ENCODE measurements at regions not wholly inside any gene's neighbourhood (a gene's known extent, or its start where the extent isn't known, plus 50 kb on each side); places are given as distances from the start of the nearest gene placed in this dataset.
"Not testable (repeated sequence)": the region's sequence is repeated elsewhere in the genome, so short reads cannot be mapped to it uniquely, and the experiment has no call there.

- peaks cover 2% of the 10 kb centered on the region for H3K4me1 Mint-ChIP-seq (ENCODE audit: unreplicated experiment)
- H3K36me3 Mint-ChIP-seq (ENCODE audit: low read depth, unreplicated experiment) = peaks cover 8% of the 10 kb centered on the region
- peaks cover 8% of the 10 kb centered on the region for H3K9me3 Mint-ChIP-seq (ENCODE audit: unreplicated experiment)
- H3K27ac Mint-ChIP-seq (ENCODE audit: unreplicated experiment) = no peak overlapping the region
- H3K4me3 Mint-ChIP-seq (ENCODE audit: unreplicated experiment) = no peak overlapping the region
- DNase-seq (ENCODE audit: low spot score) = no peak
- H3K27me3 Mint-ChIP-seq (ENCODE audit: unreplicated experiment) = no peaks in the 10 kb centered on the region
- no peak for TF ChIP-seq CTCF (IDR thresholded peaks at IDR 0.05; ENCODE audit: unreplicated experiment)
These were observed 58.8 kb downstream of the UQCRFS1 start for GRCh38 chr19:29154163-29154562.

- Mint-ChIP-seq H3K27me3 (ENCODE audit: unreplicated experiment) (peaks cover 2% of the 10 kb centered on the region), H3K9me3 (ENCODE audit: unreplicated experiment) (no peaks in the 10 kb centered on the region), H3K36me3 (ENCODE audit: low read depth, unreplicated experiment) (peaks cover 3% of the 10 kb centered on the region), H3K4me3 (ENCODE audit: unreplicated experiment) (no peak overlapping the region), H3K4me1 (ENCODE audit: unreplicated experiment) (peaks cover 5% of the 10 kb centered on the region), H3K27ac (ENCODE audit: unreplicated experiment) (no peak overlapping the region)
- no peak for DNase-seq (ENCODE audit: low spot score)
- TF ChIP-seq CTCF (IDR thresholded peaks at IDR 0.05; ENCODE audit: unreplicated experiment) = no peak
These were observed 67.2 kb downstream of the UQCRFS1 start for GRCh38 chr19:29145756-29146155.

- DNase-seq (ENCODE audit: low spot score) = no peak
- Mint-ChIP-seq H3K36me3 (ENCODE audit: low read depth, unreplicated experiment) (peaks cover 11% of the 10 kb centered on the region), H3K4me3 (ENCODE audit: unreplicated experiment) (no peak overlapping the region), H3K27ac (ENCODE audit: unreplicated experiment) (no peak overlapping the region), H3K9me3 (ENCODE audit: unreplicated experiment) (peaks cover 5% of the 10 kb centered on the region), H3K27me3 (ENCODE audit: unreplicated experiment) (peaks cover 4% of the 10 kb centered on the region), H3K4me1 (ENCODE audit: unreplicated experiment) (peaks cover 5% of the 10 kb centered on the region)
- no peak for TF ChIP-seq CTCF (IDR thresholded peaks at IDR 0.05; ENCODE audit: unreplicated experiment)
These were observed 69.8 kb downstream of the UQCRFS1 start for GRCh38 chr19:29143183-29143582.

GRCh38 chr19:29139227-29139626 is 73.7 kb downstream of the UQCRFS1 start:
- Mint-ChIP-seq H3K4me1 (ENCODE audit: unreplicated experiment) (no peaks in the 10 kb centered on the region), H3K27me3 (ENCODE audit: unreplicated experiment) (peaks cover 4% of the 10 kb centered on the region), H3K36me3 (ENCODE audit: low read depth, unreplicated experiment) (peaks cover 11% of the 10 kb centered on the region), H3K9me3 (ENCODE audit: unreplicated experiment) (peaks cover 10% of the 10 kb centered on the region), H3K4me3 (ENCODE audit: unreplicated experiment) (no peak overlapping the region), H3K27ac (ENCODE audit: unreplicated experiment) (no peak overlapping the region)
- DNase-seq (ENCODE audit: low spot score) = no peak
- TF ChIP-seq CTCF (IDR thresholded peaks at IDR 0.05; ENCODE audit: unreplicated experiment) = no peak

GRCh38 chr19:29138206-29138605 is 74.7 kb downstream of the UQCRFS1 start:
- H3K36me3 Mint-ChIP-seq (ENCODE audit: low read depth, unreplicated experiment) = peaks cover 11% of the 10 kb centered on the region
- not testable (repeated sequence) for H3K27ac Mint-ChIP-seq (ENCODE audit: unreplicated experiment); H3K27me3 Mint-ChIP-seq (ENCODE audit: unreplicated experiment); DNase-seq (ENCODE audit: low spot score); H3K9me3 Mint-ChIP-seq (ENCODE audit: unreplicated experiment); H3K4me1 Mint-ChIP-seq (ENCODE audit: unreplicated experiment); H3K4me3 Mint-ChIP-seq (ENCODE audit: unreplicated experiment)

- no peaks in the 10 kb centered on the region for H3K9me3 Mint-ChIP-seq (ENCODE audit: unreplicated experiment)
- peaks cover 10% of the 10 kb centered on the region for H3K27me3 Mint-ChIP-seq (ENCODE audit: unreplicated experiment)
- H3K4me3 Mint-ChIP-seq (ENCODE audit: unreplicated experiment) = no peak overlapping the region
- DNase-seq (ENCODE audit: low spot score) = no peak
- TF ChIP-seq CTCF (IDR thresholded peaks at IDR 0.05; ENCODE audit: unreplicated experiment) = no peak
- H3K27ac Mint-ChIP-seq (ENCODE audit: unreplicated experiment) = no peak overlapping the region
- H3K36me3 Mint-ChIP-seq (ENCODE audit: low read depth, unreplicated experiment) = no peaks in the 10 kb centered on the region
- H3K4me1 Mint-ChIP-seq (ENCODE audit: unreplicated experiment) = no peaks in the 10 kb centered on the region
These were observed 81.5 kb downstream of the UQCRFS1 start for GRCh38 chr19:29131456-29131855.
